Adrenal gland (tissue), 9 donors: ENCODE measurements at regions not wholly inside any gene's neighbourhood (a gene's known extent, or its start where the extent isn't known, plus 50 kb on each side); places are given as distances from the start of the nearest gene placed in this dataset.

ENCODE experiments used
- DNase-seq, 7 donors: peaks; one replicate each; pipeline ENCODE4 v3.0.0-alpha.2; 2019 to 2020
- H3K27ac ChIP-seq, 5 donors: fragments of 200-600 bp; sonication (generic) in 4 of 5; 1 replicate in 3 of 5; 2 replicates in 2 of 5; pipeline versions ENCODE4 v1.5.1 to v1.8.0; 2016 to 2020; ENCODE audit warnings: mild to moderate bottlenecking in 1 of 5
- H3K27me3 ChIP-seq: fragments of 200-600 bp; 2 replicates; pipeline ENCODE4 v1.8.0; 2021
- H3K36me3 ChIP-seq, 2 donors: fragments of 200-600 bp; replicated peaks in 1 of 2; 1 replicate in 1 of 2; 2 replicates in 1 of 2; pipeline versions ENCODE4 v1.5.1 to v1.8.0; 2018 to 2022
- H3K4me1 ChIP-seq, 2 donors: fragments of 200-600 bp; replicated peaks in 1 of 2; 1 replicate in 1 of 2; 2 replicates in 1 of 2; pipeline versions ENCODE4 v1.5.1 to v1.8.0; 2018 to 2021
- H3K4me3 ChIP-seq, 4 donors: fragments of 200-600 bp; sonication (generic) in 3 of 4; one replicate each; pipeline ENCODE4 v1.5.1; 2016 to 2018
- H3K9me3 ChIP-seq, 3 donors: fragments of 200-600 bp; sonication (generic) in 1 of 3; replicated peaks in 1 of 3; 1 replicate in 2 of 3; 2 replicates in 1 of 3; pipeline versions ENCODE4 v1.5.1 to v1.8.0; 2016 to 2021
- CTCF ChIP-seq, 6 experiments: fragments of 450-650 bp in 4 of 6; fragments of 200-600 bp in 2 of 6; sonication (generic) in 1 of 6; IDR thresholded peaks; 1 replicate in 5 of 6; 2 replicates in 1 of 6; pipeline versions ENCODE4 v1.5.1 to v1.8.0; 2016 to 2021; ENCODE audit warnings: antibody characterized with exemption in 6 of 6, mild to moderate bottlenecking in 2 of 6, moderate library complexity in 1 of 6
- POLR2A ChIP-seq, 2 donors: fragments of 450-650 bp; IDR thresholded peaks; one replicate each; pipeline ENCODE4 v1.6.1; 2017; ENCODE audit warnings: antibody characterized with exemption in 2 of 2, mild to moderate bottlenecking in 2 of 2, moderate library complexity in 1 of 2
- WGBS, 4 donors: extraction: QIAGEN DNeasy Blood & Tissue Kit in 2 of 4; methylation state at CpG; one replicate each; pipeline versions ENCODE4 v1.1.5 to v1.1.7; 2013 to 2017; 5-methylcytosine and 5-hydroxymethylcytosine counted together
- intact Hi-C, 2 donors: fragments of 100-400 bp; cut with DNase I; formaldehyde crosslinking; loops; one replicate each; pipeline versions ENCODE4 v1.14.1 to v1.15.0; 2022 to 2023
- donor health status: healthy with polysubstance abuse.
- donor health status: Bipolar disorder and iron deficiency.
- donor health status: DM: yes; HTN: yes; CAD: no.
- donor health status: DM: no; HTN: no; CAD: no.
- donor health status: DM: no; HTN: no; CAD: no.

DNA sequence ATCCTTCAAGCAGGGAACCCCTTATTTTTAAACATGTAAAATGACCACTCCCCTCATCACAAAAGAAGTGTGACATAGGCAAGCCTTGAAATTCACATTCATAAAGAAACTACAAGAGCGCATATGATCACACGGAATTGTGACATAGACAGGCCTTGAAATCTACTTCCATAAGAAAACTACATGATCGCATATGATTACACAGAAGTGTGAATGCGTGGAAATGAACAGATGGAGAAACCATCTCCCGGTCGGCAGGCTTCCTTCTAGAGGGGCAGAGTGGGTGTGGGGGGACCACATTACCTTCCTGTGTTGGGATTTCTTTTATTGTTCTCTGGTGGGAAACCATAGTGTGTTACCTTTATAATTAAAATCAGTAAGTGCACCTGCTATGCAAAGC is 285.1 kb upstream of the ADARB2 start:
- Histone ChIP-seq H3K4me3 (no peak overlapping the region), H3K36me3 (no peaks in the 10 kb centered on the region), H3K4me1 (no peaks in the 10 kb centered on the region), H3K27ac (no peak overlapping the region), H3K9me3 (no peaks in the 10 kb centered on the region), H3K27me3 (no peaks in the 10 kb centered on the region)
- 74 to 85% (median 79%) methylated on average over 6 of the region's 6 CpGs for WGBS, 4 donors
- no peak for DNase-seq
- intact Hi-C loops = no loop called here
- TF ChIP-seq CTCF (IDR thresholded peaks at IDR 0.05) (no peak), POLR2A (IDR thresholded peaks at IDR 0.05) (no peak)

GRCh38 chr10:2020836-2021235 is 283.5 kb upstream of the ADARB2 start:
- H3K4me1 ChIP-seq = no peaks in the 10 kb centered on the region
- H3K4me3 ChIP-seq = no peak overlapping the region
- no peaks in the 10 kb centered on the region for H3K36me3 ChIP-seq
- WGBS, 4 donors = 45 to 67% (median 45%) methylated on average over 4 of the region's 4 CpGs
- DNase-seq = peak in 1 of 7 donors; percentile 13
- intact Hi-C loops = no loop called here
- H3K27ac ChIP-seq = no peak overlapping the region
- no peaks in the 10 kb centered on the region for H3K27me3 ChIP-seq
- H3K9me3 ChIP-seq = no peaks in the 10 kb centered on the region
- TF ChIP-seq CTCF (IDR thresholded peaks at IDR 0.05) (no peak), POLR2A (IDR thresholded peaks at IDR 0.05) (no peak)

DNA sequence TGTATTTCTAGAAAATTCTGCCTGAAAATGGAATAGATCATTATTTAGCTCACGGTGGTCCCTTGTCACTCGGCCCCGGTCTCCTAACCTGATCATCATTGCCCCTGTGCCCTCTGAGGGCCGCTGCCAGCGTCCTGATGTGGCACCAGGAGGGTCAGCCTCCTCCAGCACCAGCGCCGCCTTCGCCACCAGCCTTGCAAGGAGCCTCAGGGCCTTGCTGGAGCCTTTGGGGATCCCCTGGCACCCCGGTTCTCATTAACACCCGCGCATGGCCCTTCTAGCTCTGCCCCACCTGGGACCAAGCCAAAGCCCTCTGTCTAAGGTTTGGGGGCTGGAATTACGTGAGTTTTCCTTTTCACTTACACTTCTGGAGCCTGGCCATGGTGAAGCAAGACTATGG is 282.5 kb upstream of the ADARB2 start:
- no peak for DNase-seq
- Histone ChIP-seq H3K4me3 (no peak overlapping the region), H3K9me3 (no peaks in the 10 kb centered on the region), H3K27me3 (no peaks in the 10 kb centered on the region), H3K27ac (no peak overlapping the region), H3K36me3 (no peaks in the 10 kb centered on the region), H3K4me1 (no peaks in the 10 kb centered on the region)
- TF ChIP-seq POLR2A (IDR thresholded peaks at IDR 0.05) = no peak
- no peak for TF ChIP-seq CTCF (IDR thresholded peaks at IDR 0.05)
- WGBS, 4 donors = 79 to 87% (median 85%) methylated on average over 10 to 12 of the region's 12 CpGs
- intact Hi-C loops = no loop called here

GRCh38 chr10:2019281-2019680 is 282.0 kb upstream of the ADARB2 start:
- TF ChIP-seq CTCF (IDR thresholded peaks at IDR 0.05) (no peak), POLR2A (IDR thresholded peaks at IDR 0.05) (no peak)
- intact Hi-C loops = no loop called here
- Histone ChIP-seq H3K4me3 (no peak overlapping the region), H3K27me3 (no peaks in the 10 kb centered on the region), H3K27ac (no peak overlapping the region), H3K9me3 (no peaks in the 10 kb centered on the region), H3K36me3 (no peaks in the 10 kb centered on the region), H3K4me1 (no peaks in the 10 kb centered on the region)
- 88 to 100% (median 92%) methylated on average over 3 of the region's 3 CpGs for WGBS, 4 donors
- DNase-seq = no peak
